Left ventricle myocardium inferior (tissue), 1 donor: ENCODE measurements at regions not wholly inside any gene's neighbourhood (a gene's known extent, or its start where the extent isn't known, plus 50 kb on each side); places are given as distances from the start of the nearest gene placed in this dataset.

Experiments used
- DNase-seq: peaks from one replicate; pipeline ENCODE4 v3.0.0-alpha.2; 2020
- H3K27ac ChIP-seq: fragments of 200-600 bp; replicated peaks from 2 replicates; pipeline ENCODE4 v1.8.0; 2021
- H3K27me3 ChIP-seq: fragments of 200-600 bp; 2 replicates; pipeline ENCODE4 v1.8.0; 2021; ENCODE audit warnings: low read depth
- H3K36me3 ChIP-seq: fragments of 200-600 bp; 2 replicates; pipeline ENCODE4 v1.8.0; 2021
- H3K4me1 ChIP-seq: fragments of 200-600 bp; 2 replicates; pipeline ENCODE4 v1.8.0; 2021
- H3K4me3 ChIP-seq: fragments of 200-600 bp; 2 replicates; pipeline ENCODE4 v1.8.0; 2021; ENCODE audit warnings: mild to moderate bottlenecking, moderate library complexity
- H3K9me3 ChIP-seq: fragments of 200-600 bp; replicated peaks from 2 replicates; pipeline ENCODE4 v1.8.0; 2021
- intact Hi-C: fragments of 100-400 bp; cut with micrococcal nuclease; formaldehyde crosslinking; loops from one replicate; pipeline ENCODE4 v1.11.0; 2022
- TF ChIP-seq, protein P1 (sequence below): fragments of 200-600 bp; IDR thresholded peaks from 2 replicates; pipeline ENCODE4 v1.8.0; 2021; ENCODE audit warnings: antibody characterized with exemption, mild to moderate bottlenecking, borderline replicate concordance
- donor health status: DM: no; HTN: yes; CAD: no; lungs with severe emphysema.

DNA sequence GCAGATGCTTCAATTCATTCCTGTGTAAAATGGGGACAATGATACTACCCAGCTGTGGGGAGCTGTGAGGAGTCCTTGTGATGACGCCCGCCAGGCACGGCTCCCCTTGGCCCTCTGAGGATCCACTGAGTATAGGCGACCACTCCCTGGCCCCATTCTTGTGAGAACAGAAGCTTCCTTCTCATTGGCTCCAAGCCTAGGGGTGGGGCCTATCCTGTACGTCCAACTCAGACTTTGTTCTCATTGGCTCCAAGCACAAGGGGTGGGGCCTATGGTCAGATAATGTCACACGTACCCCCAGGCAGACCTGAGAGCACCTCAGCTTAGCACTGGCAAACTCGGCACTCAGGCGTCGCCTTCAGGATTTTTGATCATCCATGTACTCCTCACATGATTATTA lies 232.9 kb upstream of the MVB12B start:
- intact Hi-C loops: no loop called here
- TF ChIP-seq, protein P1, sequence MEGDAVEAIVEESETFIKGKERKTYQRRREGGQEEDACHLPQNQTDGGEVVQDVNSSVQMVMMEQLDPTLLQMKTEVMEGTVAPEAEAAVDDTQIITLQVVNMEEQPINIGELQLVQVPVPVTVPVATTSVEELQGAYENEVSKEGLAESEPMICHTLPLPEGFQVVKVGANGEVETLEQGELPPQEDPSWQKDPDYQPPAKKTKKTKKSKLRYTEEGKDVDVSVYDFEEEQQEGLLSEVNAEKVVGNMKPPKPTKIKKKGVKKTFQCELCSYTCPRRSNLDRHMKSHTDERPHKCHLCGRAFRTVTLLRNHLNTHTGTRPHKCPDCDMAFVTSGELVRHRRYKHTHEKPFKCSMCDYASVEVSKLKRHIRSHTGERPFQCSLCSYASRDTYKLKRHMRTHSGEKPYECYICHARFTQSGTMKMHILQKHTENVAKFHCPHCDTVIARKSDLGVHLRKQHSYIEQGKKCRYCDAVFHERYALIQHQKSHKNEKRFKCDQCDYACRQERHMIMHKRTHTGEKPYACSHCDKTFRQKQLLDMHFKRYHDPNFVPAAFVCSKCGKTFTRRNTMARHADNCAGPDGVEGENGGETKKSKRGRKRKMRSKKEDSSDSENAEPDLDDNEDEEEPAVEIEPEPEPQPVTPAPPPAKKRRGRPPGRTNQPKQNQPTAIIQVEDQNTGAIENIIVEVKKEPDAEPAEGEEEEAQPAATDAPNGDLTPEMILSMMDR: no peak
- no peak overlapping the region for H3K27ac ChIP-seq
- H3K27me3 ChIP-seq: peaks cover under 1% of the 10 kb centered on the region
- H3K4me1 ChIP-seq: no peaks in the 10 kb centered on the region
- no peak overlapping the region for H3K4me3 ChIP-seq
- no peak for DNase-seq
- H3K36me3 ChIP-seq: no peaks in the 10 kb centered on the region
- H3K9me3 ChIP-seq: no peaks in the 10 kb centered on the region

DNA sequence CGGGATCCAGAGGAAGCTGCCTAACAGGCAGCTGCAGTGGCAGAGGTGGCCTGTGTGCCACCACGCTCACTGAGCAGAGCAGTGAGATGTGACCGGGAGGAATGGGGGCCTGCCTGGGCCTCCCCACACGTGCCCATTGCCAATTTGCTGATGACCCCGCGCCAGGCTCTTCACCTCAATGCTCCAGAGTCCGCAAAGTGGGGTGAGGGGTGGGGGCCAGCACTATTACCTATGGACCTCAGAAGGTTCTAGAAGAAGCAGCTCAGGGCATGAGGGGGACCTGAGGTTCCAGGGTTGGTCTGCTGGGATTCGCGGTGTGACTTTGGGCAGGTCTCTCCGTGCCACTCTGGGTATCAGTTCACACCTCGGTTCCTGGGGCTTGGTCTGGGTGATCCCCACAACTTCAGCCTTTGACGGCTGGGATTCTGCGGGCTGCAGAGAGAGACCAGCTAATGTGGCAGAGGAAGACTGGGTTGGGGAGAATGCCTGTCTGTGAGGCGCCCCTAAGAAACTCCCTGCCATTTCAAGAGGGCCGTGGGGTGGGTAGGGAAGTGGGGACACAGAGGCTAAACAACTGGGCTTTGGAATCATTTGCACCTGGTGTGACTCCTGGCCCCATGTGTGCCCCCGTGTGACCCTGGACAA lies 231.0 kb upstream of the MVB12B start:
- TF ChIP-seq, protein P1: no peak
- Histone ChIP-seq H3K36me3 (no peaks in the 10 kb centered on the region), H3K27ac (no peak overlapping the region), H3K9me3 (peaks cover 9% of the 10 kb centered on the region), H3K27me3 (peaks cover 14% of the 10 kb centered on the region), H3K4me1 (no peaks in the 10 kb centered on the region), H3K4me3 (no peak overlapping the region)
- intact Hi-C loops: no loop called here
- no peak for DNase-seq

DNA sequence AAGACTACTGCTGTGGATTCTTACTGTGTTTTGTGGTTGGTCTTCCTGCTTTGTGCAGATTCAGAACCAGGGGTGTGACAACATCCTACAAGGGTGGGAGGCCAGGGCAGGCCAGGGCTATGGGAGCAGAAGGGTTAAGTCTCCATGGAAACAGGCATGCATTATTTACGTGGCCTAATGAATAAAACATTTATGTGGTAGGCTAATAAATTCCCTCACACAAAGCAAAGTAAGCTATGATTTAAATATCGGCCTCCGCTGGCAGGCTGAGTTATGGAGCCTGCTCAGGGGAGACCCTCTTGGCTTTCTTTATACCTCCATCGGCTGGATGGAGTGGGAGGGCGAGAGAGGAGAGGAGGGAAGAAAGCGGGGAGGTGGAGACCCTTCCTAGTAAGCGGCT lies 230.3 kb upstream of the MVB12B start:
- Histone ChIP-seq H3K27me3 (peaks cover 14% of the 10 kb centered on the region), H3K27ac (no peak overlapping the region), H3K4me1 (no peaks in the 10 kb centered on the region), H3K9me3 (peaks cover 12% of the 10 kb centered on the region), H3K4me3 (no peak overlapping the region), H3K36me3 (no peaks in the 10 kb centered on the region)
- intact Hi-C loops: no loop called here
- no peak for DNase-seq
- TF ChIP-seq, protein P1: no peak

DNA sequence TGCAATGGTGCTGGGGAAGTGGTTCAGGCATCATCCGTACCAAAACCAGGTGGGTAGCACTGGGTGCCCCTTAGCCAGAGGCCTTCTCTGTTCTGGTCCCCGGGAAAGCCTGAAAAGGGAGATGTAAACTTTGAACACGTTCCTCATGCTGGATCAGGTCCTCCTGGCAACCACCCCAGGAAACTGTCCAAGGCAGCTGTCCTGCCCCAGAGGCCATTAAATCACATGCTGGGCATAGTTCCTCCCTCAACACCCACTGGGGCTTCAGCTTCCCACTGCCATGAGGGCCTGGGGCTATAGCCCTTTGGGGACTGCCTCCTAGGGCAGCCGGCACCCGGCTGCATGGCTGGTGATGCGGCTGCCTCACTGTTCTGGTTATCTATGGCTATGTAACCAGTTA lies 228.9 kb upstream of the MVB12B start:
- Histone ChIP-seq H3K9me3 (peaks cover 12% of the 10 kb centered on the region), H3K4me1 (no peaks in the 10 kb centered on the region), H3K4me3 (no peak overlapping the region), H3K27me3 (peaks cover 18% of the 10 kb centered on the region), H3K36me3 (no peaks in the 10 kb centered on the region), H3K27ac (no peak overlapping the region)
- TF ChIP-seq, protein P1: no peak
- intact Hi-C loops: no loop called here
- no peak for DNase-seq

DNA sequence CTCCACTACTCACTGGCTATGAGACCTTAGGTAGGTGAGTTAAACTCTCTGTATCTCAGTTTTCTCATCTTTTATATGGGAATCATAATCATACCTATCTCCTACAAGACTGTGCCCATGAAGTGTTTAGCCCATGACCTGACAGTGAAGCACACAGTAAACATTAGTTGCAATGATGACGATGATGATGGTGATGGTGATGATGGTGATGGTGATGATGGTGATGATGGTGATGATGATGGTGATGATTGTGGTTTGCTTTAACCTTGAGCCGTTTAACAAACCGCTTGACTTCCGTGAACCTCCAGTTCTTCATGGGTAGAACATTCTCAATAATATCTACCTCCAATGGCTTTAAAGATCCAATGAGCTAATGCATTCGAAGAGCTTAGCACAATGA lies 220.2 kb upstream of the MVB12B start:
- Histone ChIP-seq H3K36me3 (no peaks in the 10 kb centered on the region), H3K4me1 (no peaks in the 10 kb centered on the region), H3K27me3 (peaks cover 35% of the 10 kb centered on the region), H3K27ac (no peak overlapping the region), H3K9me3 (no peaks in the 10 kb centered on the region), H3K4me3 (no peak overlapping the region)
- intact Hi-C loops: no loop called here
- TF ChIP-seq, protein P1: no peak
- DNase-seq: no peak
